GM12891 (cell line): ENCODE measurements at regions not wholly inside any gene's neighbourhood (a gene's known extent, or its start where the extent isn't known, plus 50 kb on each side); places are given as distances from the start of the nearest gene placed in this dataset.

Experiments
- DNase-seq: peaks from one replicate; pipeline ENCODE4 v3.0.0; 2011; ENCODE audit warnings: low spot score; ENCODE audit not compliant: insufficient read length
- FAIRE-seq: peaks from 2 replicates; lab custom pipeline; 2011; peaks lifted over from hg19 to GRCh38; lab: Jason Lieb, UNC
- PAX5 ChIP-seq: IDR thresholded peaks from 2 replicates; pipeline ENCODE4 v1.6.1; 2011; ENCODE audit warnings: low read length, moderate library complexity, mild to moderate bottlenecking; ENCODE audit not compliant: insufficient read depth, severe bottlenecking
- POLR2A ChIP-seq: IDR thresholded peaks from 2 replicates; pipeline ENCODE4 v1.6.1; 2011; ENCODE audit warnings: low read depth, low read length, control low read depth
- POLR2AphosphoS5 ChIP-seq: IDR thresholded peaks from 2 replicates; pipeline ENCODE4 v1.6.1; 2011; ENCODE audit warnings: low read depth, low read length, control low read depth
- POU2F2 ChIP-seq: IDR thresholded peaks from 2 replicates; pipeline ENCODE4 v1.6.1; 2011; ENCODE audit warnings: low read depth, mild to moderate bottlenecking, control low read depth, low read length, moderate library complexity
- SPI1 ChIP-seq: IDR thresholded peaks from 2 replicates; pipeline ENCODE4 v1.6.1; 2011; ENCODE audit warnings: low read depth, low read length, control low read depth
- TAF1 ChIP-seq: IDR thresholded peaks from 2 replicates; pipeline ENCODE4 v1.6.1; 2011; ENCODE audit warnings: low read depth, low read length, control low read depth

DNA sequence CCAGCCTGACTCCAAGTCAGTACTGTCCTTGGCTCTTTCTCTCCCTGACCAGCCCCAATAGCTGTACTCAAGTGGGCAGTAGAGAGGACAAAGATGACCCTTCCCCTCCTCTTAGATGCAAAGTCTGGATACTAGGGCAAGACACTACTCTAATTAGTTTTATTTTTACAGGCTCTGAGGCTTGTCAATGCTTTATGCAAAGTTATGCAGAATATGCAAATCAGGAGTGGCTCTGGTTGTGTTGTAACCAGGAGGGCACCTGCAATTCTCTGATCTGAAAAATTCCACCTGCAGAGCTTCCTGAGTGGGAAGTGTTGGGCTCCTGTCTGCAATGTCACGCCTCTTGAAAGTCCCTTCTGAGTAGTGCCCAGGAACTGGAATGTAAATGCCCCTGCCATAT, 201.5 kb downstream of the RGS3 start:
- DNase-seq (no peak), FAIRE-seq (no peak)
- TF ChIP-seq POU2F2, result no peak

GRCh38 chr9:113665756-113666155, 202.2 kb downstream of the RGS3 start:
- no peak for TF ChIP-seq SPI1
- no peak for TF ChIP-seq POLR2AphosphoS5
- no peak for TF ChIP-seq POLR2A
- TF ChIP-seq TAF1, result no peak
- no peak for TF ChIP-seq POU2F2
- TF ChIP-seq PAX5, result no peak
- DNase-seq, result no peak
- no peak for FAIRE-seq

DNA sequence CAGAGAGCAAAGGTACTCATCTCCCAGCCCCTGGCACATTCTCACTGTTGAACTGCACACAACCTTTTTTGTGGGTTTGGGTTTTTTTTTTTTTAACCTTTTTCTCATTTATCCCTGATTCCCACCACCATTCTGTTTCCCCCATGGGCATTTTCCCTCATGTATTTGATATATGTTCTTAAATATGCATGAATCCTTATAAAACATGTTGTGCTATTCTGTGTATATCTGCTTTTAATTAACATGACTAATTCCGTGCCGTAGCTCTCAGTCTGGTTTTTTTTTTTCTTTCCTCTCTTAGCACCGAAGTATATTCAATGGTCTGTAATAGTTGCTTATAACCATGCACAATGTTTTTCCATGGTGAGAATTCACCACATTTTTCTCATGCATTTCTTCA, 204.5 kb downstream of the RGS3 start:
- TF ChIP-seq SPI1, result no peak
- TF ChIP-seq TAF1, result no peak
- TF ChIP-seq PAX5, result no peak
- TF ChIP-seq POU2F2, result no peak
- TF ChIP-seq POLR2A, result no peak
- no peak for TF ChIP-seq POLR2AphosphoS5
- no peak for DNase-seq
- FAIRE-seq, result no peak

GRCh38 chr9:113669522-113670115, 206.1 kb downstream of the RGS3 start:
- FAIRE-seq, result no peak
- TF ChIP-seq SPI1 (peak; percentile 65), POLR2AphosphoS5 (no peak)
- no peak for DNase-seq

DNA sequence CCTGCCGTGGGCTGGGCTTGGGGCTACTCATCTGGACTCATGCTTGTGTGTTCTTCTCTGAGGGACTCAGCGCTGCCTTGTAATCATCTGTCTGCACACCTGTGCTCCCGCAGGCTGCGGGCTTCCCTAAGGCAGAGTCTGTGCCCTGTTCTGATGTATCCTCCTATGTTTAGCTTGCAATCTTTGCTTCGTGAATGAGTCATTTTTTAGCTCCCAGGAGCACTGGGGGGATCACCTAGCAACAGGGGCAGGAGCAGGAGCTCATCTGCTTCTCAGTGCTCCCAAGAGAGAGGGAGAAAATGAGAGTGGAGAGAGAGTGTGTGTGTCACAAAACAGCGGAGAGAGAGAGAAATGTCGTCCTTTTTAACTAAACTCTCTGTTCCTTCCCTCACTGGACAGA, 202.4 kb upstream of the ZNF618 start:
- FAIRE-seq, result no peak
- no peak for DNase-seq

GRCh38 chr9:113674436-113674835, 201.7 kb upstream of the ZNF618 start:
- DNase-seq (no peak), FAIRE-seq (no peak)
- TF ChIP-seq POLR2A (no peak), TAF1 (no peak)

More for the DNA sequence above, 202.4 kb upstream of the ZNF618 start:
- TF ChIP-seq POLR2AphosphoS5 (no peak), SPI1 (no peak), TAF1 (no peak), POU2F2 (no peak), POLR2A (no peak), PAX5 (no peak)

- TF ChIP-seq PAX5, result no peak
- no peak for TF ChIP-seq TAF1
- TF ChIP-seq POU2F2, result no peak
- no peak for TF ChIP-seq POLR2A
- FAIRE-seq, result no peak
- no peak for DNase-seq
These were observed 200.6 kb upstream of the ZNF618 start for GRCh38 chr9:113675475-113675941.

DNA sequence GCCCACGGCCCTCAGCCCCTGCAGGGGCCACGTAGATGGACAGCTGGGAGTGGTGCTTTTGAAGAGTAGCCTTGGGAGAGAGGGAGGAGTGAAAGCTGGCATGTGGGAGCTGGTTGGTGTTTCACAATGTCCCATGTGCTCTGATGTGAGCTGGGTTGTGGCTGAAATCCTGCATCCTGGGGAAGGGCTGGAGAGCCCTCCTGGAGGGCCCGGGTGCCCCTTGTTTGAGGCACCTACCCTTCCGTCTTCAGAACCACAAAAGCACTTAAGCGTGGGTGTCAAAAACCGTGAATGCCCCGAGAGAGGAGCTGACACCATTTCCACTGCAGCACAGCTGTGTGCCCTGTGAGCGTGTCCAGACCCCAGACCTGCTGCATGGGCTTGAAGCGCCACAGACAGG, 199.1 kb upstream of the ZNF618 start:
- TF ChIP-seq POLR2AphosphoS5 (no peak), POLR2A (no peak), PAX5 (no peak), TAF1 (no peak), POU2F2 (no peak), SPI1 (no peak)
- DNase-seq (no peak), FAIRE-seq (no peak)

DNA sequence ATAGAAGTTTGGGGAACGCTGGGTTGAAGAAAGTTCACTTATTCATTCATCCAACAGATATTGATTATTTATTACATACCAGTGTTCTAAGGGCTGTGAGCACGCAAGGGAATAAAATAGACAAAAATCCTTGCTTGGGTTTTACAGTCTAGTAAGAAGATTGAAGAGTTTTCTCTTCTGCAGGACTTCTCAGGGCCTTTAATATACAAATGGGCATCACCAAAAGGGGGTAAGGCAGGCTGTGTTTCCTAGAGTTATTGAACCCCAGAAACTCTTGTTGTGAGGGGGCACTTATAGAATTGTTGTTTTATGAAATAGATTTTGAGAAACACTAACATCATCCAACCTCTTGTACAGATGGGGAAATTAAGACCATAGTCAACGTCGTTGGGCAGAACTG, 198.5 kb upstream of the ZNF618 start:
- DNase-seq (no peak), FAIRE-seq (no peak)
- TF ChIP-seq POU2F2 (no peak), POLR2A (no peak), TAF1 (no peak), SPI1 (no peak), POLR2AphosphoS5 (no peak), PAX5 (no peak)

DNA sequence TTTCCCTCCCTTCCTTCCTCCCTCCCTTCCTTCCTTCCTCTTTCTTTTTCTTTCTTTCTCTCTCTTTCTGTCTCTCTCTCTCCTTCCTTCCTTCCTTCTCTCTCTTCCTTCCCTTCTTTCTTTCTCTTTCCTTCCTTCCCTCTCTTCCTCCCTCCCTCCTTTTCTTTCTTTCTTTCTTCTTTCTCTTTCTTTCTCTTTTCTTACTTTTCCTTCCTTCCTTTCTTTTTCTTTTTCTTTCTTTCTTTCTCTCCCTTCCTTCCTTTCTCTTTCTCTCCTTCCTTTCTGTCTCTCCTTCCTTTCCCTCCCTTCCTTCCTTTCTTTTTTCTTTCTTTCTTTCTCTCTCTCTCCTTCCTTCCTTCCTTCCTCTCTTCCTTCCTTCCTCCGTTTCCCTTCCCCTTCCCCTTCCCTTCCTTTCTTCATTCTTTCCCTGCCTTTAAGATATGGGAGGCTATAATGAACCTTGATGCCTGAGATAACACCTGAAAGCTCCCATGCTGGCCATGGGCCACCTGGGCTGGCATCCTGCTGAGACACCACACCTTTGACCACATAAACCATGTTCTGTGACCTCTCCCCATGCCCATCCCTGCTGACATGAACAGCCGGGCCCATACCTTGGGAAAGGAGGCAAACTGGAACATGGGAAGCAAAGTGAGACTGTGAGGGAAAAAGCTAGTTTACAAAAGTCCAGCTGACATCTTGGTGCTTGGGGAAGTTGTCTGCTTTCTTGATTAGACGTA, 197.8 kb upstream of the ZNF618 start:
- FAIRE-seq (no peak), DNase-seq (no peak)
- TF ChIP-seq TAF1, result no peak
- TF ChIP-seq POLR2A, result no peak
- TF ChIP-seq SPI1, result no peak
- TF ChIP-seq POLR2AphosphoS5, result no peak
- TF ChIP-seq POU2F2, result no peak
- TF ChIP-seq PAX5, result no peak

DNA sequence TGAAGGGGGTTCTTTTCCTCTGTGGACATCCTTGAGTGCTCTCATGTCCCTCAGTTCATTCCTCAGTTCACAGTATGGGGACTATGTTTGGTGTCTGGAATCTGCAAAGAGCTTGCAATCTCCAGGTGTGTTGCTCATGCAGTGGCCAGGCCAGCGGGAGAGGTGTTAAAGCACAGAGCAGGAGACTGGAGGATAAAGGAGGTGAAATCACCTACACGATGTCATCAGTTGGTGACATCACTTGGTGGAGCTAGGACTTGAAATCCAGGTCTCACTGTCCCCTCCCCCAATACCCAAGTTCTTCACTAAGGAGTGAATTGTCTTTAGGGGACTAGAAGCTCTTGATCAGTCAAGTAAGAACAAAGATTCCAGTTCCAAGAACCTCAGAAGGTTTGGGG, 197.3 kb upstream of the ZNF618 start:
- TF ChIP-seq SPI1, result no peak
- TF ChIP-seq POLR2AphosphoS5, result no peak
- no peak for TF ChIP-seq TAF1
- DNase-seq (no peak), FAIRE-seq (no peak)
